Medulla oblongata (tissue), 1 donor: ENCODE measurements at regions not wholly inside any gene's neighbourhood (a gene's known extent, or its start where the extent isn't known, plus 50 kb on each side); places are given as distances from the start of the nearest gene placed in this dataset.
A peak's percentile ranks its signal among the peaks of the same experiment; 100 is the strongest.

Experiments
- DNase-seq: peaks from one replicate; pipeline ENCODE4 v3.0.0-alpha.2; 2015; ENCODE audit errors: extremely low spot score

DNA sequence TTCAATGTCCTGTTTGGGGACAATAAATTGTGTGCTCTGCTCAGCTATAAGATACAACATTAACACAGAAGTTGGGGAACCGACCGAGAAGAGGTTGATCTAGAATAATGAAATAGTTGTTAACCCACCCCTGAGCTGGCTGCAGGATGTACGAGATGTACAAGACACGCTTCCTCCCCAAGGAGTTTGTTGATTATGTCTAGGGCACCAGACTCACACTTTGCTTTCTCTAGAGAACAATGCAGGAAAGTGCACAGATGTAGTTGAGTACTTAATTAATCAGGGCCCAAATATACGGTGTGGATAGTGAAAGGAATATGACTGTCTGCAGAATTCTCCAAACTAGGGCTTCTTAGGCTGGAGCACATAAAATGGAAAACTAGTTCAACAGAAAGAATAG lies 415.2 kb upstream of the TNP1 start:
- no peak for DNase-seq

GRCh38 chr2:217274578-217274977 lies 414.7 kb upstream of the TNP1 start:
- no peak for DNase-seq

GRCh38 chr2:217273851-217274250 lies 414.0 kb upstream of the TNP1 start:
- DNase-seq, result no peak

DNA sequence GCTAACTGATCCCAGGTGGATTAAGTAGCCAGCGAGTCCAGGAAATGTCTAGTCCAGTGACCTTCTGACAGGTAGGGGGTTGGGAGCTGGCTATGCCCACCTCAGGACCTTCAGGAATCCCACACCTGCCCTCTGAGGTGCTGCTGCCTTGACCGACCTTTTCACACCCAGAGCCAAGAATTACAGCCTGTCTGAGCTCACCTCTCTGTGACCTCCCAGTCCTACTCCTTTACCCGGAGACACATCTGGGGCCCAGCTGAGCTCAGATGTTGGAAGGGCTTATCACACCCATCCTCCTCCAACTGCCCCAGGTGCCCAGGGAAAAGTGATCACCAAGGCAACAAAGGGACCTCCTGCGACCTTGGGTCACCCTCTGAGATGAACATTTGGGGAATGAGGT lies 413.3 kb upstream of the TNP1 start:
- no peak for DNase-seq

DNA sequence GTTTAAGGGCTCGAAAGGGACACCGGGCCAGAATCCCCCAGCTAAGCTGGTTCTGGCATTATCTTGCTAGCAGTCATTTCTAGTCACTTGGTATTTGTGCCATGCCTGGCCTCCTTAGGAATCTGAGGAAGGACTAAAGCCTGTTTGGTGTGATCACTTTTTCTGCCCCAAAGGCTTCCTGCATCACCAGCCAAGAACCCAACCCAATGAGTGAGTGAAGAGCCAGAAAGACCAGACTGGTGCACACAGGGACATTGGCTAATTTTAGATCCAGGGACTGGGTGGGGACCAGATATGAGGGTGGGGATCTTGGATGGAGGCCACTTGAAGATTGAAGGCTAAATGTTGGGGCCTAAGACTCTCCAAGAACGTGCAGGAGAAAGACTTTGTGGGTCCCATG lies 411.9 kb upstream of the TNP1 start:
- no peak for DNase-seq

- DNase-seq, result no peak
Measured at GRCh38 chr2:217270485-217271121, 410.7 kb upstream of the TNP1 start.

GRCh38 chr2:217269701-217270484 lies 410.0 kb upstream of the TNP1 start:
- DNase-seq, result no peak

GRCh38 chr2:217268978-217269377 lies 409.1 kb upstream of the TNP1 start:
- no peak for DNase-seq

DNA sequence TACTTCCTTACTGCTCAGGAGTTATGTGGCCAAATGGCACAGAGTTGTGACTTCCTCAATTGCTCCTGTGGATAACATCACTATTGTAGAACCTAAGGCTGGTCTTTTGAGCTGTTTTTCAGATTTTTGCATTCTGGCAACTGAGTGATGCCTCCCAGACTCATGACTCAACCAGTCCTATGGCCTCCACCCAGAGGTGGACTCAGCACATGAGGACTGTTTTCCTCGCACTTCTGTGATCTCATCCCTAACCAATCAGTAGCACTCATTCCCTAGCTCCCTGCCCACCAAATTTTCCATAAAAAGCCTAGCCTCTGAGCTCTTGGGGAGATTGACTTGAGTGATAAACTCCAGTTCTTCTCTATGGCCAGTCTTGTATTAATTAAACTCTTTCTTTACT lies 407.9 kb upstream of the TNP1 start:
- DNase-seq, result no peak

GRCh38 chr2:217263756-217264155 lies 403.9 kb upstream of the TNP1 start:
- no peak for DNase-seq

GRCh38 chr2:217262911-217263310 lies 403.0 kb upstream of the TNP1 start:
- DNase-seq, result no peak

GRCh38 chr2:217261452-217261851 lies 401.6 kb upstream of the TNP1 start:
- no peak for DNase-seq

DNA sequence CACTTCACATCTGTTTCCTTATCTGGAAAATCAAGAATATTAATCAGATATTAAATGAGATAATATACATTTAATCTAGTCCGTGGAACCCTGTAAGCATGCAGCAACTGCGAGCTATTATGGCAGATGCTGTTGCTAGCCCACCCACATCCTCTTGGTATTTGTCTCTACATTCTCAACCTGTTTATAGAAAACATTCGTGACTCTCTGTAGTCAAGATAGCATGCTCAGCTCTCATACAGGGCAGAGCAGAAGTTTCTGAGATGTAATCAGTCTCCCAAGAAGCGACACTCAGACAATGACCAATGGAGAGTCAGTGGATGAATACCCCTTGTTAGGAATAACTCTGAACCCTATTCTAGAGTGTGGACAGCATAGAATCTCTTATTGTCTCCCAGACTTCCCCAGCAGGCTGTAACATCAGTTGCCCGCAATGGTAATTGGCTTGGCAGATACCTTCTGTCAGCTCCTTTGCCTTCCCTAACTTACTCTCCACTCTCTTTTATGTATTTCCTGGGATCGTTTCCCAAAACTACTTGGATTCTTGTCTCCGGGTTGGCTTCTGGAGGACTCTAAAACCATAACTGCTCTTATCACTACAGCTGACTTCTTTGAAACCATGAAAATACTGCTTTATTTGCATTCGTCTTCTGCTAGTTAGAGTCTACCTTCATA lies 400.7 kb upstream of the TNP1 start:
- DNase-seq, result no peak

DNA sequence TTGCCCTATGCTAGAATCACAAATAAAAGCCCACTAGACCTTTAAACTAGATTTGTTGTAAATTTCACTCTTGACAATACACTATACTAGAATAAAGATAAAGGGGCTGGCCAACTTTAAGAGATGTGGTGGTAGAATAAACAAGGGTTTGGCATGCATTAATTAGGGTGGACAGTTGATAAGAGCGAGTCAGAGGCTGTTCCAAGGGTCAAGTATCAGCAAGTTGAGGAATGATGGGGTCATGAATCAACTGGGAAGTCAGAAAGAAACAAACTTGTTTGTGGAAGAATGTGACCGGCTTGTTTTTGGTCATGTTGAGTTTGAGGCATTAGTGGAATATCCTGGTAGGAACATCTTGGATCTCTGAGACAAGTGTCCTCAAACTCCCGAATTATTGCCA lies 398.3 kb upstream of the TNP1 start:
- DNase-seq, result no peak

- DNase-seq, result no peak
Measured at GRCh38 chr2:217256251-217256650, 396.4 kb upstream of the TNP1 start.

DNA sequence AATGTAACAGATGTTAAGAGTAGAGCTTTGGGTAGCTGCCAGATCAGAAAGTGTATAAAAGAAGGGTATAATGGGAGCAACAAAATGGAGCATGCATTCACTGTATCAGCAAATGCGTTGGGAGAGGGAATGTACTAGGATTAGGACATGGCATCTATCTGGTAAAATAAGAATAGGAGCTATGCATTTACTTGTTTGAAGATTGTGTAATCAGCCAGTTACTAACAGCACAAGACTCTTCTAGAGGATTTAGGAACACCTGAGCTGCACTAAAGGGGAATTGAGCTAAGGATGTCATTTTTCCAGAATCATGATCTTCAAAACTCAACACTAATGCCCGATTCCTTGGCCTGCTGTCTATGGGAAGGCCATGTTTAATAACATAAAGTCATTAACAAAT lies 394.2 kb upstream of the TNP1 start:
- no peak for DNase-seq

DNA sequence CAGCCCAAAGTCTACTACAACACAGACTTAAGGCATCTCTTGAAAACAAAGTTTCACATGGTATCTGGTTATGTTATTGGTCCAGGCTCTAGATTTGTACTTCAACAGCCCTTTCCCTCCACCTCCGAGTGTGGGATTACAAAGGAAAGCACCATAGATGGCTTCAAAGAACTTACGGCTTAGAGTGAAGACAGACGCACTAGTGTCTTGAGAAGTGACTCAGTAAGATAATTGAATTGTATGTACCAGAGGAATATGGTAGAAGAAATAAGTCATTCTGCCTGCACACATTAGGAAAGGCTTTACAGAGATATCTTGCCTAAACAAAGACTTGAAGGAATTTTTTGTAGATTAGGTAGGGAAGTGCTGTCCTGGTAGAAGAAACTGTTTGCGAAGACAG lies 392.3 kb upstream of the TNP1 start:
- DNase-seq, result no peak

DNA sequence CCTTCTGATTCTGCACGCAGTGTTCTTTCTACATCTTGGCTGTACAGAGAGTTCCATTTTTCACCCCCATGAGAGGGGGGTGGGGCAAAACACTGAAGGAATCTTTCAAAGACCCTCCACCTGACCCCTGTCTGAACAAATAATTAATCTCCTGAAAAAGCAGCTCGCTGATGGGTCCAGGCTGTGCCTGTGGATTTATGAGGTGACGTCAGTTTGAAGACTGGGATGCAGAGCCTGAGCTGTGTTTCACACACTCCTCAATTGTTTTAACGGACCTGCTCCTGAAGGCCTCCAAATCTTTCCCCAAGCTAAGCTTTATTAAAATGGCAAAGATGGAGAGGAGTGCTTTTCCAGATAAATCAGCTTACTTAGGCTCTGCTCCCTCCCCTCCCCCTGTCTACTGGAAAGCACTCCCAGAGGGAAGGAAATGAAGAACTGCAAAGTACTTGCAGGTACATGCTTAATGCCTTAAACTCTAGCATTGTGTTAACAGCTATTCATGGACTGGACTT lies 390.2 kb upstream of the TNP1 start:
- DNase-seq, result peak; percentile 8

DNA sequence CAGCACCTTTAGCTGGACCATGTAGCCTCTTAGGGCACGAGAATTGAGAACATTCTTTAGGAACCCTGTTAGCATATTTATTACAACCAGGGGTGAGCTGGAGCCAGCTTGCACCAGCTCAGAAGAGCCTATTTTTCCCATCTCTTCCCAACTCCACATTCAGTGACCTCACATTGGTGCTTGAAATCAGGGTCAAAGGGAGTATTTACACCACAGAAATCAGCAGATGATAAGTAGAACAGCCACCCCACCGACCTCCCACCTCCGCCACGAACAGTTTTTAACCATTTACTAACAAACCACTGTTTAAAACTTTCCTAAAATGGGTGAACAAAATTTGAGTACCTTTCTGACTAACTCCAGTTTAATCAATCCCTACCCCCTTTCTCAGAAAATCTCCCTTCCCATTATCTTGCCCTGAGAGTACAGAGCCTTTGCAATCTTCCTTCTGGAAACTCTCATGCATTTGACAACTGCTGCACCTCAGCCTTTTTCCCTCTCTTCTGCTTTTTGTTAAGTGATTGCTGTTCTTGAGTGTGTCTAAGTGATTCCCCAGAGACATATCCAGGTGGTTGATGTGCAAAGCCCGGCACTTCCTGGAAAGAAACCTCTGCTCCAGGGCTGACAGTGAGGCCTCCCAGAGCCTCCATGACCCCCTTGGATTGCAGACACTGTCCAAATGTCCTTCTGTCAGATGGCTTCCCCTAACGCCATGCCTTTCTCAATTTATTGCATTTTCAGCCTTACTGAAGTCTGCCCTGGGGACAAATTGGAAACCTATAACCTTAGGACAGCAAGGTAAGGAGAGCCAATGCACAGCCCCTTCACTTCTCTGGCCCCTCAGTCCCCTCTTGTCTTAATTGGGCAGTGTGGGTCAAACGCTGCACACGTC lies 389.5 kb upstream of the TNP1 start:
- no peak for DNase-seq

DNA sequence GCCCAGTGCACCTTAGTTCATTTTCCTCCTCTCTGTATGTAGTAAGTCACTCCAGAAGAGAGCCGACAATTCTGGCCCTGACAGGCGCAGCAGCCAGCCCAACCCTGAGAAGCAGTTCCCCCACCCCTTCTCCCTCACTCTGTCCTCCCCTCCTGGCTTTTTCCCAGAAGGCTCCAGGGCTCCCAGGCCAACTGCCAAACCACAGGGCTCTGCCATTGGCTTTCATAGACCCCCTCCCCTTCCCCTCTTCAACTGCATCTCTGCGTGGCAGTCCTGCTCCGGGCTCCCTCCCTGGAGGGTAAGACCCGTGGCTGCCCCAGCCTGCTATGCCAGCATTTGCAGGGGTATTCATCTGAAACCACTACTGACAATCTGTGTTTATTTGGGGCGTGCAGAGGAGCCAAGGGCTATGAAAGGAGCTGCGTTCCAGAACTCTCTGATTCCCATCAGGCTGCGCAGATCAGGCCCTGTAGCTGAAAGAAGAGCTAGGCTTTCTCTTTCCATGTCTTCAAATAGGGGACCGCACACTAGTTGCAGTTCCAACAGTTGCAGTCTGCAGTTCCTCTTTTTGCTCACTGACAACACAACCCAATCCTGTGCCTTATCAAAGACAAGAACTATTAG lies 388.6 kb upstream of the TNP1 start:
- peak; percentile 88 for DNase-seq

DNA sequence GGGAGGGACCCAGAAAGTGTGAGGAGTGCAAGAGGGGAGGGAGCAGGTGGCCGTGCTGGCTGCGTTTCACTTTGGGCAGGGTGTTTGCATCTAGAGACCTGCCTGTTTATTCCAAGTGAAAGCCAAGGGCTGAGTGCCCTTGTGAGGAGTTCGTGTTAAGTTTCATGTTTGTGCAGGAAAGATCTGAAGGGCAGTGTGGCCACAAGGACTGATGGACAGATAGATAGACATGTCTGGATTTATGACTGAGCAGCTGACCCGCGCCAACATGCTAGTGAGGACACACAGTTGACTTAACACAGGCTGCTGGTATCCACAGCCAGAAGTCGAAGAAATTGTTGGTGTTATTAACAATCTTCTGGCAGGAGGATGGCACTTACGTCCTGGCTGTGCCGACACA lies 387.6 kb upstream of the TNP1 start:
- no peak for DNase-seq
